LHCN-M2 (cell line): ENCODE measurements at regions not wholly inside any gene's neighbourhood (a gene's known extent, or its start where the extent isn't known, plus 50 kb on each side); places are given as distances from the start of the nearest gene placed in this dataset.
A peak's percentile ranks its signal among the peaks of the same experiment; 100 is the strongest.

ENCODE experiments used
- DNase-seq: peaks from one replicate; pipeline ENCODE4 v3.0.0-alpha.2; 2012; ENCODE audit warnings: low read depth

- DNase-seq: no peak
These were observed 214.7 kb upstream of the PDE10A start for GRCh38 chr6:165877773-165878172.

- DNase-seq: no peak
These were observed 214.2 kb upstream of the PDE10A start for GRCh38 chr6:165877192-165877591.

GRCh38 chr6:165876588-165876987 is 213.5 kb upstream of the PDE10A start:
- DNase-seq: no peak

- no peak for DNase-seq
These were observed 212.9 kb upstream of the PDE10A start for GRCh38 chr6:165875946-165876345.

GRCh38 chr6:165873976-165874375 is 210.9 kb upstream of the PDE10A start:
- no peak for DNase-seq

- DNase-seq: no peak
These were observed 209.8 kb upstream of the PDE10A start for GRCh38 chr6:165872811-165873210.

GRCh38 chr6:165872311-165872710 is 209.3 kb upstream of the PDE10A start:
- no peak for DNase-seq

- DNase-seq: no peak
These were observed 208.5 kb upstream of the PDE10A start for GRCh38 chr6:165871571-165871970.

GRCh38 chr6:165869526-165869925 is 206.5 kb upstream of the PDE10A start:
- no peak for DNase-seq

GRCh38 chr6:165864925-165865324 is 201.9 kb upstream of the PDE10A start:
- no peak for DNase-seq

- no peak for DNase-seq
These were observed 201.2 kb upstream of the PDE10A start for GRCh38 chr6:165864218-165864617.

- no peak for DNase-seq
These were observed 200.8 kb upstream of the PDE10A start for GRCh38 chr6:165863801-165864200.

- DNase-seq: no peak
These were observed 199.8 kb upstream of the PDE10A start for GRCh38 chr6:165862813-165863212.

GRCh38 chr6:165861226-165861625 is 198.2 kb upstream of the PDE10A start:
- no peak for DNase-seq

- DNase-seq: peak; percentile 14
These were observed 195.5 kb upstream of the PDE10A start for GRCh38 chr6:165858586-165858985.

GRCh38 chr6:165855856-165856255 is 192.8 kb upstream of the PDE10A start:
- DNase-seq: no peak

- DNase-seq: no peak
These were observed 192.0 kb upstream of the PDE10A start for GRCh38 chr6:165854863-165855593.

- no peak for DNase-seq
These were observed 191.2 kb upstream of the PDE10A start for GRCh38 chr6:165854061-165854862.

GRCh38 chr6:165852676-165853075 is 189.6 kb upstream of the PDE10A start:
- no peak for DNase-seq

- DNase-seq: peak; percentile 32
These were observed 187.5 kb upstream of the PDE10A start for GRCh38 chr6:165850434-165851019.

- no peak for DNase-seq
These were observed 186.7 kb upstream of the PDE10A start for GRCh38 chr6:165849534-165850430.

GRCh38 chr6:165848086-165848426 is 185.0 kb upstream of the PDE10A start:
- DNase-seq: no peak
